Smooth muscle cell (in vitro differentiated cells): ENCODE measurements at regions not wholly inside any gene's neighbourhood (a gene's known extent, or its start where the extent isn't known, plus 50 kb on each side); places are given as distances from the start of the nearest gene placed in this dataset.

Source experiments
- DNase-seq: peaks from one replicate; lab custom pipeline; 2025; ENCODE audit not compliant: unreplicated experiment; lab: John Stamatoyannopoulos, UW
- H2AFZ ChIP-seq: fragments of 200-600 bp; sonication (generic); 2 replicates; pipeline ENCODE4 v1.6.0; 2016; ENCODE audit warnings: antibody characterized with exemption, low read depth, mild to moderate bottlenecking
- H3F3A ChIP-seq: fragments of 200-600 bp; sonication (generic); 2 replicates; pipeline ENCODE4 v1.6.0; 2017; ENCODE audit warnings: antibody characterized with exemption, low read depth
- H3K27ac ChIP-seq: fragments of 200-600 bp; sonication (generic); 2 replicates; pipeline ENCODE4 v1.5.1; 2016; ENCODE audit warnings: low read depth, mild to moderate bottlenecking
- H3K27me3 ChIP-seq: fragments of 200-600 bp; sonication (generic); 2 replicates; pipeline ENCODE4 v1.6.1; 2016; ENCODE audit warnings: low read depth, mild to moderate bottlenecking
- H3K36me3 ChIP-seq: fragments of 200-600 bp; sonication (generic); 2 replicates; pipeline ENCODE4 v1.5.1; 2016; ENCODE audit warnings: low read depth
- H3K4me1 ChIP-seq: fragments of 200-600 bp; sonication (generic); 2 replicates; pipeline ENCODE4 v1.5.1; 2016; ENCODE audit warnings: low read depth
- H3K4me2 ChIP-seq: fragments of 200-600 bp; sonication (generic); 2 replicates; pipeline ENCODE4 v1.6.0; 2016; ENCODE audit warnings: mild to moderate bottlenecking
- H3K4me3 ChIP-seq: fragments of 200-600 bp; sonication (generic); 2 replicates; pipeline ENCODE4 v1.5.1; 2016; ENCODE audit warnings: mild to moderate bottlenecking
- H3K79me2 ChIP-seq: fragments of 200-600 bp; sonication (generic); 2 replicates; pipeline ENCODE4 v1.6.0; 2016; ENCODE audit warnings: low read depth, mild to moderate bottlenecking
- H3K9ac ChIP-seq: fragments of 200-600 bp; sonication (generic); 2 replicates; pipeline ENCODE4 v1.6.0; 2016; ENCODE audit warnings: low read depth
- H3K9me3 ChIP-seq: fragments of 200-600 bp; sonication (generic); replicated peaks from 2 replicates; pipeline ENCODE4 v1.5.1; 2016; ENCODE audit warnings: low read depth
- H4K20me1 ChIP-seq: fragments of 200-600 bp; sonication (generic); 2 replicates; pipeline ENCODE4 v1.6.0; 2016; ENCODE audit warnings: low read depth
- CTCF ChIP-seq: fragments of 200-600 bp; sonication (generic); IDR thresholded peaks from 2 replicates; pipeline ENCODE4 v1.5.1; 2017; ENCODE audit warnings: borderline replicate concordance, mild to moderate bottlenecking, antibody characterized with exemption; ENCODE audit not compliant: insufficient read depth, poor library complexity, severe bottlenecking
- WGBS: methylation state at CpG from one replicate; pipeline ENCODE4 v1.1.7; 2016; ENCODE audit warnings: low lambda C conversion rate; 5-methylcytosine and 5-hydroxymethylcytosine counted together

DNA sequence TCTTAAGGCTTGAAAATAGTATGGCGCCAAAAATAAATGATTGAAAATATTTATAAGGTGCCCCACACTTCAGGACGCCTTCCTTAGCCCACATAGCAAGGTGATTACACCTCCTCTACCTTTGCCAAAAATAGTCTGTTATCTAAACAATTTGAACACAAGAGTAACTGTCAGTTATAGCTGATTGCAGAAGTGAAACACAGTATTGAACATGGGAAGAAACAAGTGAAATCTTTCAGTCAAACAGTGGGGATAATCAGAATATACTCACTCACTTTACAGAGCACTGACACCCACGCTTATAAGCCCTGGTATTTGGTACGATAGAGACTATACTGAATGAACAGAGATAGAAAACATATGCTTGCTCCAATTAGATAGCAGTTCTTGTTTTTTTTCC is 203.1 kb downstream of the RAB38 start:
- no peak overlapping the region for H3K9ac ChIP-seq
- H3F3A ChIP-seq = no peaks in the 10 kb centered on the region
- H3K4me3 ChIP-seq = no peak overlapping the region
- H3K79me2 ChIP-seq = no peaks in the 10 kb centered on the region
- H3K36me3 ChIP-seq = no peaks in the 10 kb centered on the region
- no peaks in the 10 kb centered on the region for H4K20me1 ChIP-seq
- no peak overlapping the region for H3K27ac ChIP-seq
- peaks cover 5% of the 10 kb centered on the region for H3K4me1 ChIP-seq
- H3K9me3 ChIP-seq = no peaks in the 10 kb centered on the region
- 74% methylated on average over 4 of the region's 4 CpGs for WGBS
- no peaks in the 10 kb centered on the region for H3K27me3 ChIP-seq
- H2AFZ ChIP-seq = no peak overlapping the region
- DNase-seq = no peak
- no peak overlapping the region for H3K4me2 ChIP-seq
- TF ChIP-seq CTCF = no peak

DNA sequence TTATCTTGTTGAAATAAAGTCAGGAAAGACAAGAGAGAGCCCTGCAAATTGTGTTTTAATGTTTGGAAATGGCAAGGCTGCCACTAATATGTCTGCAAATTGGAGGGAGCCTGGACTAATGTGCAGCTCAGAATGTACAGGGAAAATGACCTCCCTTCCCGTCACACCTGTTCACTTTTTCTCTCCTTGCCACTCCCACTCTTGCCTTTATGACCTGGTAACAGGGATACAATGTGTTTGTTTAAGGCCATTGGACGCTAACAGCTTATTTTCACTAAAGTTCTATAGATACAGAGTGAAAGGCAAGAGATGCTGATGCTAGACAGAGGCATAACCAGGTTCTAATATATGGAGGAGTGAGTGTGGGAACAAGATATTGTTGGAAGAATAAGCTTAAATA is 203.9 kb downstream of the RAB38 start:
- Histone ChIP-seq H3K27ac (no peak overlapping the region), H3K27me3 (no peaks in the 10 kb centered on the region), H3K9ac (no peak overlapping the region), H2AFZ (no peak overlapping the region), H3K4me2 (no peak overlapping the region), H4K20me1 (no peaks in the 10 kb centered on the region), H3K4me1 (peaks cover 13% of the 10 kb centered on the region), H3K36me3 (no peaks in the 10 kb centered on the region), H3K79me2 (no peaks in the 10 kb centered on the region), H3F3A (no peaks in the 10 kb centered on the region), H3K4me3 (no peak overlapping the region), H3K9me3 (no peaks in the 10 kb centered on the region)
- TF ChIP-seq CTCF = no peak
- 93% methylated on average over 2 of the region's 2 CpGs for WGBS
- no peak for DNase-seq

- no peak for DNase-seq
- Histone ChIP-seq H4K20me1 (no peaks in the 10 kb centered on the region), H3K27me3 (no peaks in the 10 kb centered on the region), H3K36me3 (no peaks in the 10 kb centered on the region), H3K79me2 (no peaks in the 10 kb centered on the region), H3K4me3 (no peak overlapping the region), H3K4me1 (peaks cover 13% of the 10 kb centered on the region), H3K27ac (no peak overlapping the region), H3K9me3 (no peaks in the 10 kb centered on the region), H3K9ac (no peak overlapping the region), H3K4me2 (no peak overlapping the region), H2AFZ (no peak overlapping the region), H3F3A (no peaks in the 10 kb centered on the region)
- TF ChIP-seq CTCF = no peak
- 77% methylated on average over 4 of the region's 4 CpGs for WGBS
These were observed 204.5 kb downstream of the RAB38 start for GRCh38 chr11:87970762-87971161.

DNA sequence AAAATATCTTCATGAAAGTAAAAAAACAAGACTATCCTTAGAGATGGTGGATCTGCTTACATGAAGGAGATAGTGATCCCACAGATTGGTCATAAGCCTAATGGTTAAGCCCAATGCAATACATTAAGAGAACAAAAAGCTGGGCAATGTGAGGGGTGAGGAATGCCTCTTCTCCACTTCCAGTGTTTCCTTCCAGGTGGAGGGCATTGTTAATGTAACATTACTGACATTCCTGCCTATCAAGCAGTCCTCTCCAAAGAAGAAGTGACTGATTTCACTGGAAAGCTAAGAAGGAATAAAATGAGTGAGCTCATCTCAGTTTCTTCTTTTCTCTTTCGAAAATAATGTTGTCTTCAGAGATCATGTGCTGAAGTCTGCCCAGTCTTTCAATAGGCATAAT is 207.8 kb downstream of the RAB38 start:
- no peak overlapping the region for H3K4me3 ChIP-seq
- TF ChIP-seq CTCF = no peak
- no peak overlapping the region for H3K27ac ChIP-seq
- H3K4me1 ChIP-seq = peaks cover 13% of the 10 kb centered on the region
- H4K20me1 ChIP-seq = no peaks in the 10 kb centered on the region
- 71% methylated on average over 1 of the region's 1 CpG for WGBS
- no peak overlapping the region for H3K4me2 ChIP-seq
- no peaks in the 10 kb centered on the region for H3F3A ChIP-seq
- H3K79me2 ChIP-seq = no peaks in the 10 kb centered on the region
- no peak overlapping the region for H3K9ac ChIP-seq
- H2AFZ ChIP-seq = no peak overlapping the region
- DNase-seq = no peak
- H3K36me3 ChIP-seq = no peaks in the 10 kb centered on the region
- H3K9me3 ChIP-seq = no peaks in the 10 kb centered on the region
- H3K27me3 ChIP-seq = no peaks in the 10 kb centered on the region
